ENCODE measurements at regions not wholly inside any gene's neighbourhood (a gene's known extent, or its start where the extent isn't known, plus 50 kb on each side); places are given as distances from the start of the nearest gene placed in this dataset.

- TF ChIP-seq YY1 (IDR thresholded peaks at IDR 0.05; ENCODE audit: low read depth), result no peak
- peak; percentile 29 for TF ChIP-seq RAD21 (IDR thresholded peaks at IDR 0.05; ENCODE audit: low read depth)
Observed at GRCh38 chr17:54172096-54172984, 349.6 kb downstream of the KIF2B start.

GRCh38 chr17:54172985-54173316, 350.2 kb downstream of the KIF2B start:
- TF ChIP-seq TEAD4 (IDR thresholded peaks at IDR 0.05) (no peak), USF1 (IDR thresholded peaks at IDR 0.05) (no peak), YY1 (IDR thresholded peaks at IDR 0.05; ENCODE audit: low read depth) (no peak), ZBTB7A (IDR thresholded peaks at IDR 0.05; ENCODE audit: low read depth) (no peak), MAX (IDR thresholded peaks at IDR 0.05) (no peak)

- TF ChIP-seq EGR1 (IDR thresholded peaks at IDR 0.05), result no peak
- no peak for TF ChIP-seq EP300 (IDR thresholded peaks at IDR 0.05; ENCODE audit: borderline replicate concordance)
- TF ChIP-seq TEAD4 (IDR thresholded peaks at IDR 0.05), result no peak
- TF ChIP-seq YY1 (IDR thresholded peaks at IDR 0.05; ENCODE audit: low read depth), result no peak
- no peak for TF ChIP-seq USF1 (IDR thresholded peaks at IDR 0.05)
- no peak for TF ChIP-seq TAF1 (IDR thresholded peaks at IDR 0.05; ENCODE audit: low read depth)
- no peak for TF ChIP-seq CEBPB (IDR thresholded peaks at IDR 0.05)
- TF ChIP-seq FOXM1 (IDR thresholded peaks at IDR 0.05; ENCODE audit: borderline replicate concordance, low read depth), result no peak
- no peak for TF ChIP-seq RAD21 (IDR thresholded peaks at IDR 0.05; ENCODE audit: low read depth)
- no peak for TF ChIP-seq CREB1 (IDR thresholded peaks at IDR 0.05; ENCODE audit: low read depth)
- TF ChIP-seq REST (IDR thresholded peaks at IDR 0.05; ENCODE audit: low read depth), result no peak
- TF ChIP-seq NFIC (IDR thresholded peaks at IDR 0.05), result no peak
- TF ChIP-seq TCF12 (IDR thresholded peaks at IDR 0.05; ENCODE audit: low read depth), result no peak
Observed at GRCh38 chr17:54177606-54178308, 355.0 kb downstream of the KIF2B start.

GRCh38 chr17:54180950-54181349, 358.2 kb downstream of the KIF2B start:
- TF ChIP-seq ZBTB7A (IDR thresholded peaks at IDR 0.05; ENCODE audit: low read depth) (no peak), FOXM1 (IDR thresholded peaks at IDR 0.05; ENCODE audit: borderline replicate concordance, low read depth) (no peak), REST (IDR thresholded peaks at IDR 0.05; ENCODE audit: low read depth) (no peak), YY1 (IDR thresholded peaks at IDR 0.05; ENCODE audit: low read depth) (no peak), EP300 (IDR thresholded peaks at IDR 0.05; ENCODE audit: borderline replicate concordance) (no peak), NFIC (IDR thresholded peaks at IDR 0.05) (no peak), RAD21 (IDR thresholded peaks at IDR 0.05; ENCODE audit: low read depth) (no peak), EGR1 (IDR thresholded peaks at IDR 0.05) (no peak), TCF12 (IDR thresholded peaks at IDR 0.05; ENCODE audit: low read depth) (no peak), TEAD4 (IDR thresholded peaks at IDR 0.05) (no peak), USF1 (IDR thresholded peaks at IDR 0.05) (no peak), TAF1 (IDR thresholded peaks at IDR 0.05; ENCODE audit: low read depth) (no peak), MAX (IDR thresholded peaks at IDR 0.05) (no peak), CEBPB (IDR thresholded peaks at IDR 0.05) (no peak), CREB1 (IDR thresholded peaks at IDR 0.05; ENCODE audit: low read depth) (no peak)

- no peak for TF ChIP-seq USF1 (IDR thresholded peaks at IDR 0.05)
- TF ChIP-seq CEBPB (IDR thresholded peaks at IDR 0.05), result no peak
- TF ChIP-seq FOXM1 (IDR thresholded peaks at IDR 0.05; ENCODE audit: borderline replicate concordance, low read depth), result no peak
Observed at GRCh38 chr17:54191261-54191660, 368.5 kb downstream of the KIF2B start.

Data from Ishikawa (cell line).